HG03097 (cell line): ENCODE measurements at regions not wholly inside any gene's neighbourhood (a gene's known extent, or its start where the extent isn't known, plus 50 kb on each side); places are given as distances from the start of the nearest gene placed in this dataset.
"Not testable (repeated sequence)": the region's sequence is repeated elsewhere in the genome, so short reads cannot be mapped to it uniquely, and the experiment has no call there.

Experiments
- ATAC-seq: cut with Tn5 transposase; IDR thresholded peaks from one replicate; pipeline ENCODE4 v1.9.1; 2021; ENCODE audit not compliant: unreplicated experiment, low FRiP score

DNA sequence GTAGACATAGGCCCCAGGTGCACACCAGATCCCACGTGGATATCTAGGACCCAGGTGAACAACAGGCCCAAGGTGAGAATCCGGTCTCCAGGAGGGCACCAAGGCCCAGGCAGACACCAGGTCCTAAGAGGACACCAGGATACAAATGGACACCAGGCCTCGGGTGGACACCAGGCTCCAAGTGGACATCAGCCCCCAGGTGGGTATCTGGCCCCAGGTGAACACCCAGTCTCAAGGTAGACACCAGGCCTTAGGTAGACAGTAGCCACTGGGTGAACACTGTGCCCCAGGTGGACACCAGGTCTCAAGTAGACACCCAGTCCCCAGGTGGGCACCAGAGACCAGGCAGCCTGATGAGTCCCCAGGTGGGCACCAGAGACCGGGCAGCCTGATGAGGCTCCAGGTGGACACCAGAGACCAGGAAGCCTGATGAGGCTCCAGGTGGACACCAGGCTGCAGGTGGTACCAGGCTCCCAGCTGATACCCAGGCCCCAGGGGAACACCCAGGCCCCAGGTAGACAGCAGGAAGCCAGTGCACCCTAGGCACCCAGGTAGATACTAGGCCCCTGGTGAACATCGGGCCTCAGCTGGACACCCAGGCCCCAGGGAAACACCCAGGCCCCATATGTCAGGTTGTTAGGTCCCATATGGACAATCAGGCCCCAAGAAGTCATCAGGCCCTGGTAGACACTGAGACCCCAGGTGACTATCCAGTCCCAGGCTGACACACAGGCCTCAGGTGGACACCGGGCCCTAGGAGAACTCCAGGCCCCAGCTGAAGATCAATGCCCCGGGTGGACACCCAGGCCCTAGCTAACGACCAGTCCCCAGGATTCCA, 55.1 kb upstream of the SEPTIN5 start:
- no peak for ATAC-seq

DNA sequence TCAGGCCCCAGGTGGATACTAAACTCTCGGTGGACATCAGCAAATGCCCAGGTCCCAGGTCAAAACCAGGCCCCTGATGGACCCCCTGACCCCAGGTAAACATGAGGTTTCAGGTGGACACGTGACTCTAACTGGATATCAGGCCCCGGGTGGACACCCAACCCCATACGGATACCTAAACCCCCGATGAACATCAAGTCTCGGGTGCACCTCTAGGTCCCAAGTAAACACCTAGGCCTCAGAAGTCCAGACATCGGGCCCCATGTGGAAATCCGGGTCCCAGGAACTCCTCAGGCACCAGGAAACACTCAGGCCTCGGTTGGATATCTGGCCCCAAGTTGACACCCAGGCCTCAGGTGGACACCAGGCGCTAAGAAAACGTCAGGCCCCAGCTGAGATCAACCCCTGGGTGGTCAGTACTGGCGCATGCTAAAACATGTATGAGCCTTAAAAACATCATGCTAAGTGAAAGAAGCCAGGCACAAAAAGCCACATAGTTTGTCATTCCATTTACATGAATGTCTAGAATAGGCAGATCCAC, 54.4 kb upstream of the SEPTIN5 start:
- ATAC-seq = no peak

DNA sequence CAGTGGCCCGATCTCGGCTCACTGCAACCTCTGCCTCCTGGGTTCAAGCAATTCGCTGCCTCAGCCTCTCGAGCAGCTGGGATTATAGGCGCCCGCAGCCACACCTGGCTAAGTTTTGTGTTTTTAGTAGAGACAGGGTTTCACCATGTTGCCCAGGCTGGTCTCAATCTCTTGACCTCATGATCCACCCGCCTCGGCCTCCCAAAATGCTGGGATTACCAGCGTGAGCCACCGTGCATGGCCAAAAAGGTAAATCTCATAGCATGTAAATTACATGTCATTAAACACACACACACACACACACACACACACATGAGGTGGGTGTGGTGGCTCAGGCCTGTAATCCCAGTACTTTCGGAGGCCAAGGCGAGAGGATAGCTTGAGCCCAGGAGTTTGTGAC, 53.7 kb upstream of the SEPTIN5 start:
- not testable (repeated sequence) for ATAC-seq

DNA sequence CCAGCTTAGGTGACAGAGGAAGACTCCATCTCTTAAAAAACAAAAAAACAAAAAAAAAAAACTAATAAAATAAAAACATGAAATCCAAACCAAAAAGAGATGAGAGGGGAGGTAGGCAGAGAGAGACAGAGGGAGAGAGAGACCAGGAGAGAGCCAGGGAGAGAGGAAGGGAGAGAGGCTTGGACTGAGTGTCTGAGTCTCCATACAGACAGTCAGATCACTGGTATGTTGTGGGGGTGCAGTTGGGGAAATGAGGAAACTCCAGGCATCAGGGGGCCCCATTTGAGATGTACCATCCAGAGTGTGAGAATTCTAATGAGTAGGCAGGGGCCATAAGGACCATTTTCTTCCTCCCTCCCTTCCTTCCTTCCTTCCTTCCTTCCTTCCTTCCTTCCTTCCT, 53.1 kb upstream of the SEPTIN5 start:
- ATAC-seq = no peak

DNA sequence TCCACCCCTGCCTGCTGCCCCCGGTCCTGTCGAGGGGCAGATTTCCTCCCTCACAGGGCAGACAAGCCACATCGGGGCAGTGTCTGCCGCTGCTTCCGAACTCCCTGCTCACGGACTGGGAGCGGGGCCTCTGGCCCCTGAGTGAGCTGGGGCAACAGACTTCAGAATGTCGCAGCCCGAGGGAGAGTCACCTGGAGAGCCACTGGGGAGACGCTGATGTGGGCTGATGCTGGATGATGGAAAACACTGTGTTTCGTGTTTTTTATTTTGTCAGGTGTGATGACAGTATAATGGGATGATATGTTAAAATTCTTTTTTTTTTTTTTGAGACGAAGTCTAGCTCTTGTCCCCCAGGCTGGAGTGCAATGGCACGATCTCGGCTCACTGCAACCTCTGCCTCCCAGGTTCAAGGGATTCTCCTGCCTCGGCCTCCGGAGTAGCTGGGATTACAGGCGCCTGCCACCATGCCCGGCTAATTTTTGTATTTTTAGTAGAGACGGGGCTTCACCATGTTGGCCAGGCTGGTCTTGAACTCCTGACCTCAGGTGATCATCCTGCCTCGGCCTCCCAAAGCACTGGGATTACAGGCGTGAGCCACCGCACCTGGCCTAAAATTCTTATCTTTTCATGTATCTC, 52.1 kb upstream of the SEPTIN5 start:
- not testable (repeated sequence) for ATAC-seq

DNA sequence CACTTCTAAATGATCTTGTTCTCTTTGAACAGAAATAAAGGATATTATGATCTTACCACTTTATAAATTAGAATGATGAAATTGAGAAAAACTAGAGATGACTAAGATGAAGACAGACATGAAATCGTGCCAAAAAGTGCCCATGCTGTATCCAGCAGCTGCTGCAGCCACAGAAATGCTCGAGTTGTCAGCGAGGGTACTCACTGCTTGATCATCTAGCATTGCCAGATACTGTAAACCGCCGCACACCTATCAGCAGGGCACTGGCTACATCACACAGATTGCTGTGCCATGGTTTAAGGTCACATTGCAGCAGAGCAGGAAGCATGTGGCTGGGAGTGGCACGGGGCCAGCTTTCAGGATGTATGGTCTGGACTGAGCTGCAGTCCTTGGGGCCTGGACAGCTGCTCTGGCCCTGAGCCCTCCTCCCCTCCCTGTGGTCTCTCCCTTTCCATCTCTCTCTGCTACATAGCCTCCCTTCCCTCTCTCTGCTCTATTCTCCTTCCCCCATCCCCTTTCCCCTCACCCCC, 51.0 kb upstream of the SEPTIN5 start:
- ATAC-seq = no peak

DNA sequence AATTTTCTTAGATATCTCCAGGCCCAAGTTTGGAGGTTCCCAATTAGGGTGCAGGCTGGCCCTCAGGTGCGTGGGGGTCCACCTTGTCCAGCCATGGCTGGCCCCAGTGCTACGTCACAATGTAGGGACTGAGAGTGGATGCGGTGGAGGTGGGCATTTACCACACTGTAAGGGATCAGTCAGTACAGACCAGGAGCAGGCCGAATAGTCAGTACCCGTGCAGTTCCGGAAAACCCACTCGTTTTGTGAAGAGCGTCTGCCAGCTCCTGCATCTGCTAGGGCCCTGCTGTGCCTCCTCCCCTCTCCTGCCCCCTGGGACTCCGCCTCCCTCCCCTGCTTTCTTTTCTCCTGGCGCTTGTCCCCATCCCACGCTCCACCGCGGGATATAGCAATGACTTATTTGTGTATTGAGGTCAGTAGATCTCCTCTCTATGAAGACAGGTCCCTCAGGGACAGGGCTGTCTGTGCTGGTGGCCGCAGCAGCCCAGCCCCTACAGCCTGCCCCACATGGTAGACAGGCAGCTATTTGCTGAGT, 50.4 kb upstream of the SEPTIN5 start:
- ATAC-seq = no peak

DNA sequence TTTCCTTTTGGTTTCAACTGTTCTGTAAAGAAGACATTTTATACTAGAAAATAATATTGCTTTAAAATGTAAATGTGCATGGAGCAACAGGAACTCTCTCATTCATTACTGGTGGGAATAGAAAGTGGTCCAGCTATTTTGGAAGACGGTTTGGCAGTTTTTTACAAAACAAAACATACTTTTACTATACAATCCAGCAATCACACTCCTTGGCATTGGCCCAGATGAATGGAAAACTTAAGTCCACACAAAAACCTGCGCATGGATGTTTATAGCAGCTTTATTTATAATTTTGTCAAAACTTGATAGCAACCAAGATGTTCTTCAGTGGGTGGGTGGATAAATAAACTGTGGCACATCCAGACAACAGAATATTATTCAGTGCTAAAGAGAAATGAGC, 49.9 kb upstream of the SEPTIN5 start:
- ATAC-seq = no peak
